Activated naive CD8-positive, alpha-beta T cell treated with anti-CD3 and anti-CD28 coated beads for 36 hours (primary cell): ENCODE measurements at regions not wholly inside any gene's neighbourhood (a gene's known extent, or its start where the extent isn't known, plus 50 kb on each side); places are given as distances from the start of the nearest gene placed in this dataset.

Experiments used
- DNase-seq: peaks from one replicate; pipeline ENCODE4 v3.0.0; 2021
- H3K27ac Mint-ChIP-seq: one replicate; pipeline ENCODE4 v1.8.0; 2022; ENCODE audit warnings: mild to moderate bottlenecking, moderate library complexity, mixed read lengths
- H3K27me3 Mint-ChIP-seq: one replicate; pipeline ENCODE4 v1.8.0; 2022; ENCODE audit warnings: mild to moderate bottlenecking, mixed read lengths
- H3K36me3 Mint-ChIP-seq: one replicate; pipeline ENCODE4 v1.8.0; 2021; ENCODE audit warnings: mild to moderate bottlenecking, mixed read lengths
- H3K4me1 Mint-ChIP-seq: one replicate; pipeline ENCODE4 v1.8.0; 2021; ENCODE audit warnings: mixed read lengths
- H3K4me3 Mint-ChIP-seq: one replicate; pipeline ENCODE4 v1.8.0; 2022; ENCODE audit warnings: mild to moderate bottlenecking, moderate library complexity, mixed read lengths
- H3K9me3 Mint-ChIP-seq: one replicate; pipeline ENCODE4 v1.8.0; 2022; ENCODE audit warnings: mixed read lengths

GRCh38 chr5:139733698-139734538 is 61.7 kb upstream of the PSD2 start:
- H3K4me3 Mint-ChIP-seq = no peak overlapping the region

GRCh38 chr5:139734539-139734916 is 61.1 kb upstream of the PSD2 start:
- H3K27me3 Mint-ChIP-seq = no peaks in the 10 kb centered on the region
- H3K27ac Mint-ChIP-seq = no peak overlapping the region
- no peaks in the 10 kb centered on the region for H3K9me3 Mint-ChIP-seq
- no peaks in the 10 kb centered on the region for H3K36me3 Mint-ChIP-seq
- H3K4me1 Mint-ChIP-seq = no peaks in the 10 kb centered on the region
- DNase-seq = no peak
- H3K4me3 Mint-ChIP-seq = no peak overlapping the region

More at GRCh38 chr5:139733698-139734538, 61.7 kb upstream of the PSD2 start:
- Mint-ChIP-seq H3K27ac (no peak overlapping the region), H3K27me3 (no peaks in the 10 kb centered on the region), H3K36me3 (no peaks in the 10 kb centered on the region), H3K4me1 (no peaks in the 10 kb centered on the region), H3K9me3 (no peaks in the 10 kb centered on the region)
- DNase-seq = no peak

- Mint-ChIP-seq H3K27ac (no peak overlapping the region), H3K4me3 (no peak overlapping the region), H3K9me3 (no peaks in the 10 kb centered on the region), H3K27me3 (no peaks in the 10 kb centered on the region), H3K4me1 (no peaks in the 10 kb centered on the region), H3K36me3 (no peaks in the 10 kb centered on the region)
- DNase-seq = no peak
Measured at GRCh38 chr5:139738193-139739149, 57.1 kb upstream of the PSD2 start.

GRCh38 chr5:139739150-139739974 is 56.2 kb upstream of the PSD2 start:
- H3K27me3 Mint-ChIP-seq = no peaks in the 10 kb centered on the region
- no peak for DNase-seq
- no peaks in the 10 kb centered on the region for H3K9me3 Mint-ChIP-seq
- H3K27ac Mint-ChIP-seq = no peak overlapping the region
- no peaks in the 10 kb centered on the region for H3K36me3 Mint-ChIP-seq
- H3K4me3 Mint-ChIP-seq = no peak overlapping the region
- H3K4me1 Mint-ChIP-seq = no peaks in the 10 kb centered on the region

- Mint-ChIP-seq H3K4me3 (no peak overlapping the region), H3K27me3 (no peaks in the 10 kb centered on the region), H3K36me3 (no peaks in the 10 kb centered on the region), H3K9me3 (no peaks in the 10 kb centered on the region), H3K27ac (no peak overlapping the region), H3K4me1 (peaks cover 3% of the 10 kb centered on the region)
- DNase-seq = no peak
Measured at GRCh38 chr5:139740138-139740991, 55.2 kb upstream of the PSD2 start.

- Mint-ChIP-seq H3K4me1 (peaks cover 7% of the 10 kb centered on the region), H3K4me3 (no peak overlapping the region), H3K27ac (no peak overlapping the region), H3K9me3 (no peaks in the 10 kb centered on the region), H3K27me3 (no peaks in the 10 kb centered on the region), H3K36me3 (no peaks in the 10 kb centered on the region)
- no peak for DNase-seq
Measured at GRCh38 chr5:139740992-139741672, 54.5 kb upstream of the PSD2 start.

- H3K27ac Mint-ChIP-seq = no peak overlapping the region
- no peaks in the 10 kb centered on the region for H3K9me3 Mint-ChIP-seq
- peaks cover under 1% of the 10 kb centered on the region for H3K27me3 Mint-ChIP-seq
- H3K4me1 Mint-ChIP-seq = peaks cover 8% of the 10 kb centered on the region
- DNase-seq = no peak
- H3K4me3 Mint-ChIP-seq = no peak overlapping the region
- H3K36me3 Mint-ChIP-seq = no peaks in the 10 kb centered on the region
Measured at GRCh38 chr5:139741823-139742172, 53.8 kb upstream of the PSD2 start.

- no peak for DNase-seq
- Mint-ChIP-seq H3K4me3 (no peak overlapping the region), H3K27me3 (peaks cover 4% of the 10 kb centered on the region), H3K27ac (no peak overlapping the region), H3K4me1 (peaks cover 11% of the 10 kb centered on the region), H3K36me3 (no peaks in the 10 kb centered on the region), H3K9me3 (no peaks in the 10 kb centered on the region)
Measured at GRCh38 chr5:139742173-139742903, 53.3 kb upstream of the PSD2 start.

- Mint-ChIP-seq H3K27me3 (peaks cover 7% of the 10 kb centered on the region), H3K4me1 (peaks cover 15% of the 10 kb centered on the region), H3K27ac (no peak overlapping the region), H3K4me3 (no peak overlapping the region), H3K9me3 (no peaks in the 10 kb centered on the region), H3K36me3 (no peaks in the 10 kb centered on the region)
- DNase-seq = no peak
Measured at GRCh38 chr5:139743001-139743771, 52.4 kb upstream of the PSD2 start.

GRCh38 chr5:139743804-139744203 is 51.8 kb upstream of the PSD2 start:
- Mint-ChIP-seq H3K36me3 (no peaks in the 10 kb centered on the region), H3K4me1 (peaks cover 18% of the 10 kb centered on the region), H3K27me3 (peaks cover 12% of the 10 kb centered on the region), H3K9me3 (no peaks in the 10 kb centered on the region), H3K27ac (no peak overlapping the region), H3K4me3 (no peak overlapping the region)
- DNase-seq = no peak

GRCh38 chr5:139744471-139745131 is 51.0 kb upstream of the PSD2 start:
- H3K4me1 Mint-ChIP-seq = peaks cover 18% of the 10 kb centered on the region
- H3K4me3 Mint-ChIP-seq = no peak overlapping the region
- no peaks in the 10 kb centered on the region for H3K36me3 Mint-ChIP-seq
- H3K27me3 Mint-ChIP-seq = peaks cover 15% of the 10 kb centered on the region
- no peaks in the 10 kb centered on the region for H3K9me3 Mint-ChIP-seq
- H3K27ac Mint-ChIP-seq = no peak overlapping the region
- DNase-seq = no peak

- peak; percentile 41 for DNase-seq
- Mint-ChIP-seq H3K36me3 (no peaks in the 10 kb centered on the region), H3K4me1 (peaks cover 18% of the 10 kb centered on the region), H3K27me3 (peaks cover 15% of the 10 kb centered on the region), H3K27ac (no peak overlapping the region), H3K9me3 (no peaks in the 10 kb centered on the region), H3K4me3 (no peak overlapping the region)
Measured at GRCh38 chr5:139745132-139745799, 50.3 kb upstream of the PSD2 start.
